ENCODE measurements at regions not wholly inside any gene's neighbourhood (a gene's known extent, or its start where the extent isn't known, plus 50 kb on each side); places are given as distances from the start of the nearest gene placed in this dataset.

- Histone ChIP-seq H3K4me3 (no peak overlapping the region), H3K36me3 (no peaks in the 10 kb centered on the region), H3K4me1 (peaks cover 0 to 5% (median 0%) of the 10 kb centered on the region in 6 donors), H3K27ac (no peak overlapping the region), H3K27me3 (replicated peaks in 1 of 7) (peaks cover 0 to 4% (median 0%) of the 10 kb centered on the region in 7 donors), H3K9me3 (peaks cover 0 to 15% (median 10%) of the 10 kb centered on the region in 8 donors)
- intact Hi-C loops (cut with DNase I; ENCODE audit: low total_unique reads), result no loop called here
- TF ChIP-seq CTCF (IDR thresholded peaks at IDR 0.05 in 8 of 11, conservative IDR thresholded peaks at IDR 0.05 in 3 of 11) (no peak), POLR2AphosphoS5 (IDR thresholded peaks at IDR 0.05) (no peak), POLR2A (IDR thresholded peaks at IDR 0.05) (no peak)
- DNase-seq, result no peak
- WGBS, 5 donors, result 84 to 94% (median 93%) methylated on average over 4 to 7 of the region's 7 CpGs
Observed at GRCh38 chr9:92173318-92173717, 58.1 kb upstream of the SPTLC1 start.

- intact Hi-C loops (cut with DNase I; ENCODE audit: low total_unique reads), result no loop called here
- WGBS, 5 donors, result 74 to 95% (median 88%) methylated on average over 6 to 9 of the region's 9 CpGs
- no peak for DNase-seq
Observed at GRCh38 chr9:92171822-92172221, 56.6 kb upstream of the SPTLC1 start.

GRCh38 chr9:92171281-92171680 is 56.1 kb upstream of the SPTLC1 start:
- TF ChIP-seq POLR2AphosphoS5 (IDR thresholded peaks at IDR 0.05) (no peak), POLR2A (IDR thresholded peaks at IDR 0.05) (no peak), CTCF (IDR thresholded peaks at IDR 0.05 in 8 of 11, conservative IDR thresholded peaks at IDR 0.05 in 3 of 11) (no peak)
- Histone ChIP-seq H3K4me1 (peaks cover 0 to 5% (median 0%) of the 10 kb centered on the region in 6 donors), H3K4me3 (no peak overlapping the region), H3K27ac (no peak overlapping the region), H3K9me3 (peaks cover 0 to 17% (median 10%) of the 10 kb centered on the region in 8 donors), H3K36me3 (no peaks in the 10 kb centered on the region), H3K27me3 (replicated peaks in 1 of 7) (peaks cover 0 to 4% (median 0%) of the 10 kb centered on the region in 7 donors)
- 57 to 96% (median 82%) methylated on average over 3 of the region's 3 CpGs for WGBS, 5 donors
- DNase-seq, result no peak
- intact Hi-C loops (cut with DNase I; ENCODE audit: low total_unique reads), result no loop called here

More at GRCh38 chr9:92171822-92172221, 56.6 kb upstream of the SPTLC1 start:
- H3K27me3 ChIP-seq (replicated peaks in 1 of 7), result peaks cover 0 to 4% (median 0%) of the 10 kb centered on the region in 7 donors
- peaks cover 0 to 5% (median 0%) of the 10 kb centered on the region in 6 donors for H3K4me1 ChIP-seq
- H3K4me3 ChIP-seq, result no peak overlapping the region
- no peak for TF ChIP-seq CTCF (IDR thresholded peaks at IDR 0.05 in 8 of 11, conservative IDR thresholded peaks at IDR 0.05 in 3 of 11)
- TF ChIP-seq POLR2A (IDR thresholded peaks at IDR 0.05), result no peak
- no peak for TF ChIP-seq POLR2AphosphoS5 (IDR thresholded peaks at IDR 0.05)
- H3K9me3 ChIP-seq, result peaks cover 0 to 15% (median 10%) of the 10 kb centered on the region in 8 donors
- no peak overlapping the region for H3K27ac ChIP-seq
- no peaks in the 10 kb centered on the region for H3K36me3 ChIP-seq

- no peak for DNase-seq
- no peak overlapping the region for H3K4me3 ChIP-seq
- H3K4me1 ChIP-seq, result peaks cover 0 to 5% (median 0%) of the 10 kb centered on the region in 6 donors
- no peak overlapping the region for H3K27ac ChIP-seq
- peaks cover 0 to 4% (median 0%) of the 10 kb centered on the region in 7 donors for H3K27me3 ChIP-seq (replicated peaks in 1 of 7)
- H3K36me3 ChIP-seq, result no peaks in the 10 kb centered on the region
- intact Hi-C loops (cut with DNase I; ENCODE audit: low total_unique reads), result no loop called here
- TF ChIP-seq POLR2A (IDR thresholded peaks at IDR 0.05) (no peak), POLR2AphosphoS5 (IDR thresholded peaks at IDR 0.05) (peak in 2 of 3 donors; percentile 31 to 62)
- H3K9me3 ChIP-seq, result peaks cover 0 to 21% (median 12%) of the 10 kb centered on the region in 8 donors
- 10 to 23% (median 20%) methylated on average over 7 to 9 of the region's 9 CpGs for WGBS, 5 donors
Observed at GRCh38 chr9:92170848-92171247, 55.6 kb upstream of the SPTLC1 start.
